Stromal cell of bone marrow (primary cell): ENCODE measurements at regions not wholly inside any gene's neighbourhood (a gene's known extent, or its start where the extent isn't known, plus 50 kb on each side); places are given as distances from the start of the nearest gene placed in this dataset.
"Not testable (repeated sequence)": the region's sequence is repeated elsewhere in the genome, so short reads cannot be mapped to it uniquely, and the experiment has no call there.

Experiments used
- DNase-seq: peaks from one replicate; pipeline ENCODE4 v3.0.0-alpha.2; 2012; ENCODE audit warnings: low read depth

DNA sequence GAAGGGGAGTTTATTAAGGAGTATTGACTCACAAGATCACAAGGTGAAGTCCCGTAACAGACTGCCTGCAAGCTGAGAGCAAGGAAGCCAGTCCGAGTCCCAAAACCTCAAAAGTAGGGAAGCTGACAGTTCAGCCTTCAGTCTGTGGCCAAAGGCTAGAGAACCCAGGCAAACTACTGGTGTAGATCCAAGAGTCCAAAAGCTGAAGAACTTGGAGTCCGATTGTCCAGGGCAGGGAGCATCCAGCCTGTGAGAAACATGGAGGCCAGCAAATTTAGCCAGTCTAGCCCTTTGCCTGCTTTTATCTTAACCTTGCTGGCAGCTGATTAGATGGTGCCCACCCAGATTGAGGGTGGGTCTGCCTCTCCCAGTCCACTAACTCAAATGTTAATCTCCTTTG is 621.9 kb upstream of the ITGA1 start:
- not testable (repeated sequence) for DNase-seq

- DNase-seq: no peak
Observed at GRCh38 chr5:52173133-52173532, 614.6 kb upstream of the ITGA1 start.

DNA sequence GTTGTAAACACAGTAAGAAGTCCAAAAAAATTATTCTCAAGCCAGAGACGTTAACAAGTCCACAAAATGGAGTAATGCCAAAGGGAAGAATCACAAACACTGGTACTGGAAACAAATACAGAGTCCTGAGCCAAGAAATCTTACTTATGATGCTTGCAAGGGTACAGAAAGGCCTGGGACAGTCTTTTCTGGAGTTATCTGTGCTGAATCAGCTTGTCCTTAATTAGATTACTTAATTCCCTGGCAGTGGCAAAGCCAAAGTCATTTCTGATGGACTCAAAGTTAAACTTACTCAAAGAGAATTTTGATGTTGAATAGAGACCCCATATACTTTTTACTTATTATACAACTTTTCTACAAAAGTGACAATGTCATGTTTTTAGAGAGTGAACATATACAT is 610.5 kb upstream of the ITGA1 start:
- DNase-seq: no peak

DNA sequence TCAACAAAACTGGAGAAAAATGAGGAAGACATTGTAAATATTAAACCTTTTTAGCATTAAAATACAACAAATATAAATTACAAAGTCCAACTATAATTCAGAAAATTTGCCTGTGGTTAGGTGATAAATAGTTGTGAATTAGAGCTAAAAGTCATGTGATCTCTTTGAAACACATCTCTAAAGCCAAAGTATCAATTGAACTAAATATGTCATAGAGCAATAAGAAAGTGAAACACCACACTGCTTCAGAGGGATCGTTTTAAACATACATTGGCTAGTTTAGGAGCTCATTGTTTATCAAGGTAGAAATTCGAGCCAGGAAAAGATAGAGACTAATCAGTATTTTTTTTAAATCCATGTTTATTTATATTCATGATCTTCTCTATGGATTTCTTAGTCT is 606.3 kb upstream of the ITGA1 start:
- DNase-seq: no peak

GRCh38 chr5:52190737-52191136 is 597.0 kb upstream of the ITGA1 start:
- DNase-seq: no peak

DNA sequence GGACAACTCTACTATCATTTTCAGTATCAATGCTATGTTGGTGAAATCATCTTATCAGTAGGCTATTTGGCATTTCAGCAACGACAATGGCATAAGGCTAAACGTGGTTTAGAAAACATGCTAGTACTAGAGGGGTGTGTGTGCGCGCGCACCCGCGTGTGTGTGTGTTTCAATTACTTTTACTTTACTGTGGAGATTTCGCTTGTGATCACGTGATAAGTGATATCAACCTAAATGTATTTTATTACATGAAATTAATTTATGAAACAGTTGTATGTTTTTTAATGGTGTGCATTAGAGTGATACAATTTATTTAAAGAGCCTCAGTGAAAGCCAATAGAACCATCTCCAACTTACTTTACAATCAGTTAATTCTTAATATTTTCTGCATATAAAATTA is 587.9 kb upstream of the ITGA1 start:
- no peak for DNase-seq

DNA sequence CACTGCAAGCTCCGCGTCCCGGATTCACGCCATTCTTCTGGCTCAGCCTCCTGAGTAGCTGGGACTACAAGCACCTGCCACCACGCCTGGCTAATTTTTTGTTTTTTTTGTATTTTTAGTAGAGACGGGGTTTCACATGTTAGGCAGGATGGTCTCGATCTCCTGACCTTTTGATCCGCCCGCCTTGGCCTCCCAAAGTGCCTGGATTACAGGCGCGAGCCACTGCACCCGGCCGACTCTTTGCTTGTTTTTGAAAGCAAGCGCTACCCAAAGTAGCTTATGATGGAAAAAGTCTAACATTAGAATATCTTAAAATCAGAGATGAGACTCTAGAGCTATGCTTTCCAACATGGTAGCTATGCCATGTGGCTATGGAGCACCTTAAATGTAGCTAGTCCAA is 585.5 kb upstream of the ITGA1 start:
- no peak for DNase-seq

GRCh38 chr5:52204310-52204709 is 583.4 kb upstream of the ITGA1 start:
- DNase-seq: no peak
